HUES6 (cell line): ENCODE measurements at regions not wholly inside any gene's neighbourhood (a gene's known extent, or its start where the extent isn't known, plus 50 kb on each side); places are given as distances from the start of the nearest gene placed in this dataset.

Experiments
- H3K27ac ChIP-seq: 2 replicates; pipeline ENCODE4 v1.7.0; 2013; ENCODE audit warnings: low read depth, mild to moderate bottlenecking, low read length, inconsistent platforms
- H3K27me3 ChIP-seq: 2 replicates; pipeline ENCODE4 v1.6.1; 2013; ENCODE audit warnings: low read length; ENCODE audit not compliant: control insufficient read depth, insufficient read depth
- H3K36me3 ChIP-seq: 2 replicates; pipeline ENCODE4 v1.6.1; 2013; ENCODE audit warnings: low read length; ENCODE audit not compliant: control insufficient read depth, insufficient read depth
- H3K4me1 ChIP-seq: 2 replicates; pipeline ENCODE4 v1.6.1; 2013; ENCODE audit warnings: low read length; ENCODE audit not compliant: control insufficient read depth, insufficient read depth
- H3K4me3 ChIP-seq: 2 replicates; pipeline ENCODE4 v1.5.1; 2013; ENCODE audit warnings: low read depth, low read length
- H3K9ac ChIP-seq: one replicate; pipeline ENCODE4 v1.6.1; 2013; ENCODE audit warnings: mild to moderate bottlenecking, low read length
- H3K9me3 ChIP-seq: 2 replicates; pipeline ENCODE4 v1.6.1; 2013; ENCODE audit warnings: low read depth, low read length; ENCODE audit not compliant: control insufficient read depth, insufficient read depth

DNA sequence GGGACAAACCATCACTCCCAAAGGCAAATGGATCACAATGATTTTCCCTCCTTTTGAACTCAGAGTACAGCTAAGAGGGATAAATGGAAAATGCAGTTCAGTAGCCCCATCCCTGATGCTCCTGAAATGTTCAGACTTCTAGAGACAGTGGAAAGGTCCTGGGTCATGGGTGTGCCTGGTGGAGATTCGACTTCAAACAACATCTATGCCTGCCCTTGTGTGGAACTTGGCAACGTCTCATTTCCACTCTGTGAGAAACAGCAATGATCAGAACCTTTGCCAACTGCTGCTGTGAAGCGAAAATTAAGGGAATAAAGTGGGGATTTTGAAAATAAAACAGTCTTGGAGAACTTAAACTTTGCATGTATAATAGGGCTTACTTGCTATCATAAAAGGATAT is 778.1 kb downstream of the SEMA5A start:
- H3K9me3 ChIP-seq, result no peaks in the 10 kb centered on the region
- no peaks in the 10 kb centered on the region for H3K36me3 ChIP-seq
- H3K27ac ChIP-seq, result no peak overlapping the region
- no peaks in the 10 kb centered on the region for H3K27me3 ChIP-seq
- no peak overlapping the region for H3K4me3 ChIP-seq
- H3K9ac ChIP-seq, result no peak overlapping the region
- H3K4me1 ChIP-seq, result no peaks in the 10 kb centered on the region

DNA sequence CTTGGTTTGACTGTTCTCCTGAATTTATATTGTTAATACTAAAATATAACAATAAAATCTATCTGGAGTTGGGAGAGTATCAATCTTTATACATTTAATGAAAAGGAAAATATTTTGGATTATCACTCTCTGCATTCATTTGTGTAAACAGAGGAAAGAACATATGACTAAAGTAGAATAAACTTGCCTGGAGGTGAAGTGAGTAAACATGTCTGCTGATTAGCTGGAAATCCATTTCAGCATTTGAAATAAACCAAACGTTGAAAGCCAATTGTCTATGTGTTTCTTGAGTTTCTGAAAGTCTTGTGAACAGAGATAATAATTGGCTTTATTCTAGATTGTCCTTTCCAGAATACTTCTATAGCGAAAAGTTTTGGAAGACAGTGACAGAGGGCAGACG is 776.2 kb downstream of the SEMA5A start:
- Histone ChIP-seq H3K4me3 (no peak overlapping the region), H3K9ac (no peak overlapping the region), H3K36me3 (no peaks in the 10 kb centered on the region), H3K27me3 (no peaks in the 10 kb centered on the region), H3K9me3 (no peaks in the 10 kb centered on the region), H3K4me1 (no peaks in the 10 kb centered on the region), H3K27ac (no peak overlapping the region)

DNA sequence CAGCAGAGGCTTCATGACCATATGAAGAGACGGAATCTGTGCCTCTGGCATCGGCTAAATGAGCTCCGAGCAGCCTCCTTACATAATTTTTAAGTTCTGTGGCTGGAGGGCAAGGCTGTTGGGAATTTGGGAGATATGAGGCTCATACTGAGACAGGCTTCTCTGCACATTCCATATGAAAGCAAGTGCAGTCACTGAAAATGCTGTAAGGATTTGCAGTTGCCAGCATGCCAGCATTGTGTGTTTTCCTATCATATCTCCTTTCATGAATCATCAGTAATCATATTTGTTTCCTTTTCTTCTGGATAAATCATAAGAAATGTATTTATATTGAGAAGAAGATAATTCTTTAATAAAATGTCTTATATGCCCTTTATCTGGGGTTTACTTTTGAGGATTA is 775.4 kb downstream of the SEMA5A start:
- Histone ChIP-seq H3K27me3 (no peaks in the 10 kb centered on the region), H3K9me3 (no peaks in the 10 kb centered on the region), H3K4me1 (no peaks in the 10 kb centered on the region), H3K27ac (no peak overlapping the region), H3K9ac (no peak overlapping the region), H3K4me3 (no peak overlapping the region), H3K36me3 (no peaks in the 10 kb centered on the region)

DNA sequence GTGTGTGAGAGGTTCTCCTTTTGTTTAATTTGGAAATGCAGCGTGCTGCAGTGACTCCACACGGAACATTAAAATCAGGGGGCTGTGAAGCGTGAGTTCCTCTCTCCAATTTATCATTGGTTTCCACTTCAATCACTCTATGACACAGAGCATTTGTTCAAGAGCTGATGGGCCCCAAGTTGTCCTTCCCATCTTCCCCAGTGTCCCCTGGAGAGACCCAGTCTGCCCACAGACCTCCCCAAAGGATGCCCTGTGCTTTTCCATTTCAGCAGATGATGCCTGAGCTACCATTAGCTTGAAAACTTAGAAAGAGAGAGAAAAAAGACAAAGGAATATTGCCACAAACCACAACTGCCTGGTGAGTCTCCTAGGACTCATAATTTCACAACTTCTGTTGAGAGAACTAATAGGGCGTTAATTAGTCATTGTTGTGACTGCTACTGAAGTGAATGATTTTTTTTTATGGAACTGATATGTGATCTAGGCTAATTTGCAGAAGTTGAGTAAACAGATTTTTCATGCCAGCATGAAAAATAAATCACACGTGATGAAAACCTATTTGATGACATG is 772.7 kb downstream of the SEMA5A start:
- H3K27ac ChIP-seq, result no peak overlapping the region
- no peaks in the 10 kb centered on the region for H3K27me3 ChIP-seq
- no peaks in the 10 kb centered on the region for H3K9me3 ChIP-seq
- no peaks in the 10 kb centered on the region for H3K36me3 ChIP-seq
- no peak overlapping the region for H3K4me3 ChIP-seq
- H3K4me1 ChIP-seq, result no peaks in the 10 kb centered on the region
- H3K9ac ChIP-seq, result no peak overlapping the region

DNA sequence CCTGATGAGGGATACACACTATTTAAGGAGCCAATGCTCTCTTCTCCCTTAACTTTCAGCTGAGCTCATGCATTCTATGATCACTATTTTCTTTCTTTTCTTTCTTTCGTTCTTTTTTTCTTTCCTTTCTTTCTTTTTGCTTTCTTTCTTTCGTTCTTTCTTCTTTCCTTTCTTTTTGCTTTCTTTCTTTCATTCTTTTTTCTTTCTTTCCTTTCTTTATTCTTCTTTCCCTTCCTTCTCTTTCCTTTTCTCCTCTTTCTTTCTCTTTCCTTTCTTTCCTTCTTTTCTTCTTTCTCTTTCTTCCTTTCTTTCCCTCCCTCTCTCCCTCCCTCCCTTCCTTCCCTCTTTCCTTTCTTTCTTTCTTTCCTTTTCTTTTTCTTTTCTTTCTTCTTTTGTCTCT is 761.2 kb downstream of the SEMA5A start:
- H3K4me1 ChIP-seq, result no peaks in the 10 kb centered on the region
- H3K9me3 ChIP-seq, result no peaks in the 10 kb centered on the region
- no peaks in the 10 kb centered on the region for H3K27me3 ChIP-seq
- H3K36me3 ChIP-seq, result no peaks in the 10 kb centered on the region
- H3K9ac ChIP-seq, result no peak overlapping the region
- no peak overlapping the region for H3K27ac ChIP-seq
- H3K4me3 ChIP-seq, result no peak overlapping the region

DNA sequence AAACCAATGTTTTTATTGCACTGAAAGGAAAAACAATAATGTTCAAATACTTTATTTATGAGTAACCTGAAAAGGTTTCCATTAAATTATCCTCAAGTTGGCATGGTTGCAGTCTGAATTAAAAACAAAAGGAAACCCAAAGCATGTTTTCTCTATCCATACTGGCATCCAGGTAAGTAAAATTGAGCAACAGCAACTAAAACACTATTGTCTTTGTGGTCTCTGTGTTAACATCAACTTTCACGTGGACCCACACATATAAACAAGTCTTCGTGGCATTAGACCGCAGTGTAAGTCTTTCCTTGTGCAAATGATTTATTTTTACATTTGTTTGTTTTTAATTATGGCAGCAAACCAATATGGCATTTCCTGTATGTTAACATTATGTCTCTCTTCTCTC is 757.6 kb downstream of the SEMA5A start:
- Histone ChIP-seq H3K27ac (no peak overlapping the region), H3K9me3 (0 out of 2 replicates have a peak, but pooled peaks cover 3% of the 10 kb centered on the region), H3K36me3 (no peaks in the 10 kb centered on the region), H3K9ac (no peak overlapping the region), H3K4me1 (no peaks in the 10 kb centered on the region), H3K4me3 (no peak overlapping the region), H3K27me3 (no peaks in the 10 kb centered on the region)

DNA sequence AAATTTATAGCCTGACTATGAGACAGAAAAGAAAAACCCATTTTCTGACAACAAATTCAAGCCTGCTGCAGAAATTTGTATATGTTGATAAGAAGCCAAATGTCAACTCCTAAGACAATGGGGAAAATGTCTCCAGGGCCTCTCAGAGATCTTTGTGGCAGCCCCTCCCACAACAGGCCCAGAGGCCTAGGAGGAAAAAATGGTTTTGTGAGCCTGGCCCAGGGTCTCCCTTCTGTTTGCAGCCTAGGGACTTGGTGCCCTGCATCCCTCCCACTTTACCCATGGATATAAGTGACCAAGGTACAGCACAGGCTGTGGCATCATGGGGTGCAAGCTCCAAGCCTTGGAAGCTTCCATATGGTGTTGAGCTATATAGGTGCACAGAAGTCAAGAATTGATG is 740.2 kb downstream of the SEMA5A start:
- Histone ChIP-seq H3K4me3 (no peak overlapping the region), H3K36me3 (no peaks in the 10 kb centered on the region), H3K27ac (no peak overlapping the region), H3K9me3 (peaks cover 32% of the 10 kb centered on the region), H3K4me1 (no peaks in the 10 kb centered on the region), H3K9ac (no peak overlapping the region), H3K27me3 (no peaks in the 10 kb centered on the region)

DNA sequence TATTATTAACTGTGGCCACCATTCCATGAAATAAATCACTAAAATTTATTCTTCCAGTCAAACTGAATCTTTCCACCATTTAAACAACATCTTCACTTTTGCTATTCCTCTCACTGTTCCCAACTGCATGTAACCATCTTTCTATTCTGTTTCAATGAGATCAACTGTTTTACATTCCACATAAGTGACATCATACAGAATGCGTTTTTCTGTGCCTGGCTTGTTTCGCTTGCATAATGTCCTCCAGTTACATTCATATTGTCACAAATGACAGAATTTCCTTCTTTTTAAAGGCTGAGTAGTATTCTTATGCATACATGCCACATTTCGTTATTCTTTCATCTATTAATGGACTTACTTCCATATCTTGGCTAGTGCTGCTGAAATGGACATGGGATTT is 738.2 kb downstream of the SEMA5A start:
- Histone ChIP-seq H3K4me1 (no peaks in the 10 kb centered on the region), H3K9ac (no peak overlapping the region), H3K27ac (no peak overlapping the region)

DNA sequence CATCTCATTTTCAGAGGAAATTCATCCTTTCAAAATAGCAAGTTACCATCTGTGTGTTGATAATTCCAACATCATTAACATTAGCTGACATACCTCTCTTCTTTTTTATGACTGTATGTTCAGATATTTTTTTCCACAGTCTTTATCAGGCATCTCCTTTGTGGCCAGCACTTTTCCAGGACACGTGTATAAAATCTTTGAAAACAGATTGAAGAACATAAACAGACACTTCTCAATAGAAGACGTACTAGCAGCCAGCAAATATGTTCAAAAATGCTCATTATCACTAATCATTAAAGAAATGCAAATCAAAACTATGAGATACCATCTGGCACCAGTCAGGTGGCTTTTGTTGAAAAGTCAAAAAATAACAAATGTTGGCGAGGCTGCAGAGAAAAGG is 734.3 kb downstream of the SEMA5A start:
- peaks cover 24% of the 10 kb centered on the region for H3K9me3 ChIP-seq

More for the DNA sequence above, 738.2 kb downstream of the SEMA5A start:
- Histone ChIP-seq H3K9me3 (peaks cover 32% of the 10 kb centered on the region), H3K27me3 (no peaks in the 10 kb centered on the region), H3K4me3 (no peak overlapping the region), H3K36me3 (no peaks in the 10 kb centered on the region)

DNA sequence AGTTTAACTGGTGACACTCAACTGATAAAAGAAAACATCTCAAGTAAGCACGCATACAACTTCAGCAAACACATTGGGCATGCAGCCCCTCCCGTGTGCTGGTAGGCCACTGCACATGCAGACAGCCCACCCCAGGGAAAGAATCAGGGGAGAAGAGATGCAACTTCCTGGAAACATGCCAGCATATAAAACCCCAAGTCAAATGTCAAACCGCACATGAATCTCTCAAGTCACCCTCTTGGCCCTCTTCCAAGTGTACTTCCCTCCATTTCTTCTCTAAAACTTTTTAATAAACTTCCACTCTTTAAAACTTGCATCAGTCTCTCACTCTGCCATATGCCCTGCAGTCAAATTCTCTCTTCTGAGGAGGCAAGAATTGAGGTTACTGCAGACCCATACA is 732.7 kb downstream of the SEMA5A start:
- Histone ChIP-seq H3K9me3 (peaks cover 14% of the 10 kb centered on the region), H3K4me3 (no peak overlapping the region), H3K4me1 (no peaks in the 10 kb centered on the region), H3K27ac (no peak overlapping the region), H3K27me3 (no peaks in the 10 kb centered on the region), H3K9ac (no peak overlapping the region), H3K36me3 (no peaks in the 10 kb centered on the region)

More for the DNA sequence above, 734.3 kb downstream of the SEMA5A start:
- Histone ChIP-seq H3K27me3 (no peaks in the 10 kb centered on the region), H3K36me3 (no peaks in the 10 kb centered on the region), H3K27ac (no peak overlapping the region), H3K9ac (no peak overlapping the region), H3K4me1 (no peaks in the 10 kb centered on the region), H3K4me3 (no peak overlapping the region)

DNA sequence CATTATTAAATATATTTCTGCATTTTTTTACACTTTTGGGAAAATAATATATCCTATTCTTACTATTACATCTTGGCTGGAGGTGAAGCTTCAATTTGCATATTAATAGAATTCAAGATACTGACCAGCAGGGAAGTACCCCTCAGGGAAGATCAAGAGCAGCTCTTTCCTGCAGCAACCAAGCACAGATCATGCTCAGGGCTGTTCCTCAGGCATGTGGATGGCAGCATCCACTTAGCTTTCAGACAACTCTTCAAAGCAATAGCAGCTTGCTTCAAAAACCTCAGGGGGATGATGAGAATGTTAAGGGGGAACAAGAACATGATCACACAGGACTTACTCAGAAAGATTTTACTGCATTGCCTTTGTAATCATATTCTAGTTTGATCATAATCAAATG is 731.8 kb downstream of the SEMA5A start:
- H3K27ac ChIP-seq, result no peak overlapping the region
- H3K36me3 ChIP-seq, result no peaks in the 10 kb centered on the region
- no peaks in the 10 kb centered on the region for H3K27me3 ChIP-seq
- no peak overlapping the region for H3K4me3 ChIP-seq
- peaks cover 14% of the 10 kb centered on the region for H3K9me3 ChIP-seq
- no peaks in the 10 kb centered on the region for H3K4me1 ChIP-seq
- no peak overlapping the region for H3K9ac ChIP-seq

DNA sequence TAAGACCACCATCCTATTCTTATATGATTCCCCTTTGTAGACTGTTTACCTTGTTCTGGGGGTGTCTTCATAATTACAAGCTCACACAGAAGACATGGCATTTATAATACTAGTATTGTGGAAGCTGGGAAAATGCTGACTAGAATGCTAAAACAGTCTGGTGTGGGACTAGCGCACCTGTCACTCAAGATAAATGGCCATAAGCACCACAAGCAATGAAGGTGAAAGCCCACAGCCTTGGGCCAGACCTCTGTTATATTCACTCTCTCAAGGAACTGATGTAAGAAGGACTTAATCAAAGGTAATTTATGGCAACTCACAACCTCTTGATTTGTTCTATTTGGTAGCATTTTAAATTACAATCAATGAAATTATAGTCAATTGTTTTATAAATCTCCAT is 721.5 kb downstream of the SEMA5A start:
- H3K9me3 ChIP-seq, result 0 out of 2 replicates have a peak, but pooled peaks cover 2% of the 10 kb centered on the region
- no peak overlapping the region for H3K27ac ChIP-seq
- H3K9ac ChIP-seq, result no peak overlapping the region
- H3K27me3 ChIP-seq, result no peaks in the 10 kb centered on the region
- no peak overlapping the region for H3K4me3 ChIP-seq
- H3K4me1 ChIP-seq, result peaks cover 6% of the 10 kb centered on the region; the same call in 1 of the 2 replicates
- no peaks in the 10 kb centered on the region for H3K36me3 ChIP-seq
